GM21786 (cell line): ENCODE measurements at regions not wholly inside any gene's neighbourhood (a gene's known extent, or its start where the extent isn't known, plus 50 kb on each side); places are given as distances from the start of the nearest gene placed in this dataset.

ENCODE experiments used
- ATAC-seq: cut with Tn5 transposase; IDR thresholded peaks from one replicate; pipeline ENCODE4 v1.9.1; 2021; ENCODE audit not compliant: unreplicated experiment

DNA sequence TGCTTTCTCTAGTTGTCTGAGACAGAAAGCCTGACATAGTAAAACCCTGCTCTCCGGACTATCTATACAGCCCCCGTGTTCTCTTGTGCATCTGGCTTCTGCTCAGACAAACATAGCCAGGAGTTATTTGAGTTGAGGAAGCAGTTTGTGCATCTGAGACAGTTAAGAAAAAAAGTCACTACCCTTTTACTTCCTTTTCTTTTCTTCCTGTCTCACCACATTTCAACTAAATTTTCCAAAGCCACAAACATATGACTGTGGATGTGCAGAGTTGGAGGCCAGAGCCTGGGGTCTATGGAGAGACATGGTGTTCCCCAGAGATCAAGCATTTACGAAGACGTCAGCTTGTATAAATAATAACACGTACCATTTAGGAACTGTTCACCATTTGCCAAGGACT is 158.5 kb upstream of the FGGY start:
- ATAC-seq: no peak

- ATAC-seq: no peak
Measured at GRCh38 chr1:59139396-59139795, 157.5 kb upstream of the FGGY start.

- no peak for ATAC-seq
Measured at GRCh38 chr1:59141267-59141863, 155.5 kb upstream of the FGGY start.

- ATAC-seq: no peak
Measured at GRCh38 chr1:59142311-59143132, 154.4 kb upstream of the FGGY start.

- no peak for ATAC-seq
Measured at GRCh38 chr1:59143133-59143487, 153.8 kb upstream of the FGGY start.

- no peak for ATAC-seq
Measured at GRCh38 chr1:59143811-59144210, 153.1 kb upstream of the FGGY start.

- no peak for ATAC-seq
Measured at GRCh38 chr1:59144959-59145358, 151.9 kb upstream of the FGGY start.

DNA sequence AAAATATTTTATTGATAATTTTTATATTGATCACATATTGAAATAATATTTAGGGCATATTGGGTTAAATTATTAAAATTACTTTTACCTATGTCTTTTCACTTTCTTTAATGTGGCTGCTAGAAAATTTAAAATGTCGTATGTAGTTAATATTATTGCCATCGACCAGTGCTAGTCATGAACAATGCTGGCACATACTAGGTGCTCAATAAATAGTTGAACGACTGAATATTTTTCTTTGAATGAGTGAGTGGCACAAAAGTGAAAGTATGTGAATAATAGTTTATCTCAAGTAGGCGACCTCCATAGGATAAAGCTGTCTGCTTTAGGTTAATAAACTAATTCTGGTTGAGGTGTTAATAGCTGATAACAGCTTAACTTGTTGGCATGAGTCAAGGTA is 150.8 kb upstream of the FGGY start:
- ATAC-seq: no peak

- ATAC-seq: peak; percentile 47
Measured at GRCh38 chr1:59146651-59147358, 150.1 kb upstream of the FGGY start.

DNA sequence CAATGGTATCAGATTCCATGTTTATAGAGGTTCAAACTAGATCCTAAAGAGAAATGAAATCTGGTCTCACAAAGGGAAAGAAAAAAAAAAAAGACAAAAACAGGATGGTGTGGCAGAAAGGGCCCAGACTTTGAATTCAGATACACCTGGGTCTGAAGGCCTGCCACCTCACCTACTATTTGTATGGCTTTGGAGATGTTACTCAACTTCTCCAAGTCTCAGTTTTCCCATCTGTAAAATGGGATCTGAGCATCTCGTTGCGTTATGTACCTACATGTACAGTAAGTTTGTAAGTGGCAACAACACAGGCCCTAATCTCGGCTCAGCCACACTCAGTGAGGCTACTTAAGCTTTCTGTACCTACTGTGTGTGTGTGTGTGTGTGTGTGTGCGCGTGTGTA is 147.5 kb upstream of the FGGY start:
- ATAC-seq: no peak

- peak; percentile 72 for ATAC-seq
Measured at GRCh38 chr1:59150577-59151386, 146.1 kb upstream of the FGGY start.

DNA sequence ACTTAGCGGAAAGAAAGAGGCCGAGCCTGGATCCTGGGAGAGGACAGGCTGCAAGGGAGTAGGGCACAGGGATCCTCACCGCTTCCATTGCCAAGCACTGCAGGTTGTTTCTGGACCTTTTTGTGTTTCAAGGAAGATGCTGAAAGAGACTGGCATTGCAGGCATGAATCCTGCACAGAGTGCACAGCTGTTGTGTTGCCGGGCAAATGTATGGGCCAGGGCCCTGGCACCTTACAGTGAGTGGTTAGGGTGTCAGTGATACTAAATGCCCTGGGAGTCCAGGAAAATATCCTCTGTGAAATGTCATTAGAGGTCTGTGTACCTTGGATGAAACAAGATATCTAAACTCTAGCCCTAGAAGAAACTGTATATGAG is 145.5 kb upstream of the FGGY start:
- no peak for ATAC-seq

DNA sequence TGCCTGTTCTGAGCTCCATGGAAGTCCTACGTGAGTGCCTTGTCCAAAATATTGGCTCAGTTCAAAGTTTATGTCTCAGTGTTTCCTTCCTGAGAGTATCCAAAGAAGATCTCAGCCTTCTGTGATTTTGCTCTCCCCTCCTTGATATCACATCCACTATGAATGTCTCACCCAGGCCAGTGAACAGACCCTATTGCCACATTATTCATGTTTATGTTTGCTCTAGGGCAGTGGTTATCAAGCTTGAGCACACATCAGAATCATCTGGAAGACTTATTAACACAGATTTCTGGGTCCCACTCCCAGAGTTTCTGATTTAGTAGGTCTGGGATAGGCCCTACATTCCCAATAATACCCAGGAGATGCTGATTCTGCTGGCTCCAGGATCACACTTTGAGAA is 145.0 kb upstream of the FGGY start:
- no peak for ATAC-seq

DNA sequence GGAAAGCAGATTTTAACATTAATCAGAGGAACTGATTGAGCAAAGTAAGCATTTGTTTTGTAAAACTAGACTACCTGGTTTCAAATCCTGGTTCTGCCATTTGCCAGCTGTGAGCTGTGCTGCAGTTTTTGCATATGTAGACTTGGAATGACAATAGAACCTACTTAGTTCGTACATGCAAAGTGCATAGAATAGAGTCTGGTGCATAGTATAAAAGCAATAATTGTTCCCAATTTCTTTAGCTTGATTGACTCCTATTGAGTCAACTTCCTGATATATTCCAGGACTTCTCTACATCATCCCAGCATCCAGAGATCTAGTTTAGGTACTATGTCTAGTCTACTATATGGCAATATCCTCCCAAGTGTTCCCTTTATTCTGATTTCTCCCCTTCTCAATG is 144.4 kb upstream of the FGGY start:
- no peak for ATAC-seq

DNA sequence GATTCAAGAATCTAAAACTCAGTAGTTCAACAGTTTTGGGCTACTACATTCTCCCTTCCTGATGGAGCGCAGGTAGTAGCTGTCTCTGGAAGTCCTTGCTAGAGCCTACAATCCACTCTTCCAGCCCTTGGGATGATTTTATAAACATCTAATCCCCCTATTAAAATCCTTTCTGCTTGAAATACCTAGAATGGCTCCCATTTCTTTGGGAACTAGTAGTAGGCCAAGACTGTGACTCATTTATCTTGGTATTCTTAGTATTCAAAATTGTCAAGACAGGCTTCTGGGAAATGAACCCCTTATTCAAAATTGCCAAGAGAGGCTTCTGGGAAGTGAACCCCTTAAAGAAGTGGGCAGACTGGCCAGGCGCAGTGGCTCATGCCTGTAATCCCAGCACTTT is 142.5 kb upstream of the FGGY start:
- ATAC-seq: no peak

- ATAC-seq: no peak
Measured at GRCh38 chr1:59155351-59155750, 141.5 kb upstream of the FGGY start.

DNA sequence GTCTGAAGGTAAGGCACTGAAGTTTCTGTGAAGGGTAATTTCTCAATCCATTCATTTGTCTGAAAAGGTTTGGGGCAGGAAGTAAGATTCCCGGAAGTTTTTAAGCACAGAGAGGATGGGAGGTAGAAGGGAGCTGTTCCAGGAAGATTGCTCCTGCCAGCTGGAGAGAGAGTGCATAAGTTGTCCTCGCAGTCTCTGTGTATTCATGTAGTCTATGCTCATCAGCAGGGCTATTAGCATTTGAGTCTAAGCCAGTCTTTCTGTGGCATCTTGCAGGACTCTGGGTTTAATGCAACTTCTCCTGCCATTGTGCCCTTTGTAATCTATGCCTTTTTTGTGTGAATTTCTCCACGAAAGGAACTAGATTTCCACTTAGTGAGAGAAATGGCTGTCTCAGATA is 140.8 kb upstream of the FGGY start:
- ATAC-seq: no peak

GRCh38 chr1:59156526-59157199 is 140.2 kb upstream of the FGGY start:
- ATAC-seq: no peak

DNA sequence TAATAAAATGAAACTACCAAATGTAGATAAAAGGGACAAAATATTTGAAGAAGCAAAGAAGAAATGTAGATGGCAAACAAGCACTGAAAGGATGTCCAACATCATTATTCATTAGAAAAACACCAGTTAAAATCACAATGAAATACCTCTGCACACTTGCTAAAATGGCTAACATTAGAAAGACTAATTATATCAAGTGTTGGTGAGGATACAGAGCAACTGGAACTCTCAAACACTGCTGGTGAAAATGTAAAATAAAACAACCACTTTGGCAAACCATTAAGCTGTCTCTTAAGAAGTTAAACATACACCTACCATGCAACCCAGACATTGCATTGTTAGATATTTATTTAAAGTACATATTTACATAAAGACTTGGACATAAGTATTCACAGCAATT is 138.6 kb upstream of the FGGY start:
- no peak for ATAC-seq

GRCh38 chr1:59159557-59160203 is 137.2 kb upstream of the FGGY start:
- ATAC-seq: no peak
